HepG2 (cell line): ENCODE measurements at regions not wholly inside any gene's neighbourhood (a gene's known extent, or its start where the extent isn't known, plus 50 kb on each side); places are given as distances from the start of the nearest gene placed in this dataset.

Experiments
- ATAC-seq: fragments of 200-7000 bp; cut with Tn5 transposase; 3 replicates; pipeline ENCODE4 v1.9.1; 2020; ENCODE audit warnings: mild to moderate bottlenecking, moderate library complexity
- BruUV-seq: library from RNA; stranded (reverse); fragments of 400-500 nt; replicated peaks from 2 replicates; lab custom pipeline; 2021; lab: Mats Ljungman, UMichigan
- CTCF ChIA-PET: fragments of 300-600 bp; formaldehyde crosslinking; extraction: SDS; loops from one replicate; lab custom pipeline; 2021; ENCODE audit warnings: low total read pairs, inconsistent platforms, low intra/inter-chr PET ratio; lab: Yijun Ruan, JAX
- POLR2A ChIA-PET: fragments of 350-600 bp; sonication (Branson Sonifier 250); formaldehyde crosslinking; loops from one replicate; lab custom pipeline; 2020; ENCODE audit warnings: antibody characterized with exemption, inconsistent platforms; lab: Yijun Ruan, JAX
- DNase-seq: peaks from one replicate; pipeline ENCODE4 v3.0.0-alpha.2; 2015; ENCODE audit warnings: low spot score
- FAIRE-seq: peaks from 3 replicates; lab custom pipeline; 2011; peaks lifted over from hg19 to GRCh38; lab: Jason Lieb, UNC
- H2AFZ ChIP-seq: one replicate; pipeline ENCODE4 v1.6.1; 2011; ENCODE audit warnings: low read length, inconsistent platforms
- H3K27ac ChIP-seq: fragments of 300-600 bp; 3 replicates; pipeline ENCODE4 v1.8.0; 2011; ENCODE audit warnings: mixed run types, mild to moderate bottlenecking, mixed read lengths, low read length, inconsistent platforms; ENCODE audit not compliant: insufficient read depth; ENCODE audit errors: extremely low read length
- H3K27me3 ChIP-seq, 2 experiments: fragments of 200-600 bp in 1 of 2; 2 replicates in 1 of 2; 3 replicates in 1 of 2; pipeline versions ENCODE4 v1.6.0 to v1.8.0; 2011; ENCODE audit warnings: low read length in 2 of 2, mild to moderate bottlenecking in 2 of 2, moderate library complexity in 2 of 2, inconsistent platforms in 1 of 2; ENCODE audit not compliant: insufficient read depth in 2 of 2, control insufficient read depth in 1 of 2
- H3K36me3 ChIP-seq, 2 experiments: fragments of 200-600 bp in 1 of 2; replicated peaks in 1 of 2; 2 replicates in 1 of 2; 3 replicates in 1 of 2; pipeline versions ENCODE4 v1.5.1 to v1.8.0; 2011; ENCODE audit warnings: low read length in 2 of 2, inconsistent platforms in 1 of 2; ENCODE audit not compliant: insufficient read depth in 2 of 2, control insufficient read depth in 1 of 2
- H3K4me1 ChIP-seq: 2 replicates; pipeline ENCODE4 v1.5.1; 2012; ENCODE audit warnings: low read length, inconsistent platforms; ENCODE audit not compliant: insufficient read depth
- H3K4me2 ChIP-seq: 2 replicates; pipeline ENCODE4 v1.6.0; 2011; ENCODE audit warnings: low read depth, low read length, inconsistent platforms
- H3K4me3 ChIP-seq, 3 experiments: fragments of 200-600 bp in 1 of 3; sonication (generic), shearing (Covaris generic) in 1 of 3; replicated peaks in 1 of 3; 2 replicates each; pipeline ENCODE4 v1.5.1; 2011 to 2016; ENCODE audit warnings: low read length in 3 of 3, inconsistent platforms in 2 of 3, low read depth in 2 of 3, mild to moderate bottlenecking in 2 of 3, control low read depth in 1 of 3, mixed read lengths in 1 of 3; ENCODE audit not compliant: insufficient read depth in 1 of 3
- H3K79me2 ChIP-seq: one replicate; pipeline ENCODE4 v1.6.1; 2011; ENCODE audit warnings: low read length, inconsistent platforms; ENCODE audit not compliant: insufficient read depth
- H3K9ac ChIP-seq: 2 replicates; pipeline ENCODE4 v1.6.0; 2011; ENCODE audit warnings: mild to moderate bottlenecking, low read depth, low read length, inconsistent platforms; ENCODE audit not compliant: insufficient read depth
- H3K9me3 ChIP-seq: 2 replicates; pipeline ENCODE4 v1.5.1; 2012; ENCODE audit warnings: mild to moderate bottlenecking, low read length
- H4K20me1 ChIP-seq: 2 replicates; pipeline ENCODE4 v1.6.0; 2011; ENCODE audit warnings: inconsistent platforms, mild to moderate bottlenecking, low read length, moderate library complexity; ENCODE audit not compliant: insufficient read depth
- ATF1 ChIP-seq: IDR thresholded peaks from 2 replicates; pipeline ENCODE4 v1.6.1; 2016; ENCODE audit warnings: mild to moderate bottlenecking, control low read depth
- CBX5 ChIP-seq: sonication (generic); formaldehyde crosslinking; IDR thresholded peaks from 2 replicates; pipeline ENCODE4 v1.4.0; 2020; ENCODE audit warnings: missing genetic modification reagents, borderline replicate concordance
- HMGA1 ChIP-seq: sonication (generic); formaldehyde crosslinking; conservative IDR thresholded peaks from 2 replicates; pipeline ENCODE4 v1.4.0; 2020; ENCODE audit warnings: missing genetic modification reagents
- KLF11 ChIP-seq: IDR thresholded peaks from 2 replicates; pipeline ENCODE4 v1.6.1; 2016; ENCODE audit warnings: missing compliant biosample characterization
- PCBP1 ChIP-seq: fragments of 200-400 bp; formaldehyde crosslinking; IDR thresholded peaks from 2 replicates; pipeline ENCODE4 v1.6.1; 2017; ENCODE audit warnings: mild to moderate bottlenecking, low read depth, low read length, borderline replicate concordance
- PPARG ChIP-seq: conservative IDR thresholded peaks from 2 replicates; pipeline ENCODE4 v1.6.1; 2016; ENCODE audit warnings: missing biosample characterization, missing genetic modification reagents
- SMAD1 ChIP-seq: sonication (generic); formaldehyde crosslinking; IDR thresholded peaks from 2 replicates; pipeline ENCODE4 v1.4.0; 2020; ENCODE audit warnings: missing genetic modification reagents, low read depth, mild to moderate bottlenecking, borderline replicate concordance
- SRY ChIP-seq: sonication (generic); formaldehyde crosslinking; IDR thresholded peaks from 2 replicates; pipeline ENCODE4 v1.8.0; 2022; ENCODE audit warnings: mild to moderate bottlenecking, missing genetic modification reagents
- STAG1 ChIP-seq: sonication (generic); formaldehyde crosslinking; IDR thresholded peaks from 2 replicates; pipeline ENCODE4 v1.4.0; 2020; ENCODE audit warnings: missing genetic modification reagents
- ZFP1 ChIP-seq: IDR thresholded peaks from 2 replicates; pipeline ENCODE4 v1.6.1; 2016
- ZFP62 ChIP-seq: sonication (generic); formaldehyde crosslinking; IDR thresholded peaks from 2 replicates; pipeline ENCODE4 v1.4.0; 2020; ENCODE audit warnings: missing genetic modification reagents
- ZNF143 ChIP-seq: sonication (generic); formaldehyde crosslinking; IDR thresholded peaks from 2 replicates; pipeline ENCODE4 v1.4.0; 2020; ENCODE audit warnings: missing genetic modification reagents
- ZNF333 ChIP-seq: sonication (generic); formaldehyde crosslinking; IDR thresholded peaks from 2 replicates; pipeline ENCODE4 v1.4.0; 2020; ENCODE audit warnings: mild to moderate bottlenecking, missing genetic modification reagents, borderline replicate concordance
- ZNF772 ChIP-seq: sonication (generic); formaldehyde crosslinking; IDR thresholded peaks from 2 replicates; pipeline ENCODE4 v1.5.0; 2020; ENCODE audit warnings: mild to moderate bottlenecking, missing genetic modification reagents
- ZNF775 ChIP-seq: sonication (generic); formaldehyde crosslinking; IDR thresholded peaks from 2 replicates; pipeline ENCODE4 v1.4.0; 2020; ENCODE audit warnings: missing genetic modification reagents, mild to moderate bottlenecking, moderate library complexity, borderline replicate concordance
- WGBS: methylation state at CpG from one replicate; pipeline ENCODE4 v1.1.6; 2017; ENCODE audit warnings: low lambda C conversion rate; 5-methylcytosine and 5-hydroxymethylcytosine counted together
- in situ Hi-C: cut with HindIII; loops from 2 replicates; pipeline ENCODE4 v1.10.0; 2017; ENCODE audit warnings: low pct_unique_long_range_greater_than_20kb; ENCODE audit not compliant: extremely low pct_ligation_motif_present
- intact Hi-C: fragments of 100-400 bp; cut with micrococcal nuclease; formaldehyde crosslinking; loops from one replicate; pipeline ENCODE4 v1.10.0; 2022; ENCODE audit not compliant: unreplicated experiment
- TF ChIP-seq, protein P1 (sequence below): IDR thresholded peaks from 2 replicates; pipeline ENCODE4 v1.6.1; 2018; ENCODE audit warnings: missing genetic modification reagents, mild to moderate bottlenecking, missing compliant biosample characterization
- TF ChIP-seq, protein P2 (sequence below): sonication (generic); formaldehyde crosslinking; IDR thresholded peaks from 2 replicates; pipeline ENCODE4 v1.4.0; 2020; ENCODE audit warnings: missing genetic modification reagents
- TF ChIP-seq, protein P3 (sequence below): IDR thresholded peaks from 2 replicates; pipeline ENCODE4 v1.6.1; 2018; ENCODE audit warnings: missing genetic modification reagents
- TF ChIP-seq, protein P4 (sequence below): IDR thresholded peaks from 2 replicates; pipeline ENCODE4 v1.4.0; 2020; ENCODE audit warnings: mild to moderate bottlenecking, missing genetic modification reagents

DNA sequence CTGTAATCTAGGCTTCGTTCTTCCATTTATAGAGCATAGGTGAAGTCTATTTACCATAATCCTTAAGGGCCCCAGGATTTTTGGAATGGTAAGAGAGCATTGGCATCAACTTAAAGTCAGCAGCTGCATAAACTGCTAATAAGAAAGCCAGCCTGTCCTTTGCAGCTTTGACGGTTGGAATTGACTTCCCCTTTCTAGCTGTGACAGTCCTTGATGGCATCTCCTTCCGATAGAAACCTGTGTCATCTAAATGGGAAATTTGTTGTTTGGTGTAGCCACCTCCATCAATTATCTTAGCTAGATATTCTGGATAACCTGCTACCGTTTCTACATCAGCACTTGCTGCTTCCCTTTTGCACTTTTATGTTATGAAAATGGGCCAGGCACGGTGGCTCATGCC lies 58.0 kb upstream of the GLYATL1B start:
- Histone ChIP-seq H3K4me1 (peaks cover 10% of the 10 kb centered on the region), H3K9ac (no peak overlapping the region), H3K36me3 (no peaks in the 10 kb centered on the region), H3K79me2 (no peaks in the 10 kb centered on the region), H3K4me2 (no peak overlapping the region)
- POLR2A ChIA-PET, result no interaction called here
- no TSS peak for BruUV-seq
- in situ Hi-C loops, result no loop called here
- no peak for DNase-seq
- TF ChIP-seq ZFP62 (CRISPR knock-in tag) (no peak), CBX5 (CRISPR knock-in tag) (no peak), ZFP1 (CRISPR knock-in tag) (no peak), KLF11 (CRISPR knock-in tag) (no peak), ZNF143 (no peak), SRY (CRISPR knock-in tag) (no peak), PPARG (CRISPR knock-in tag) (no peak), ZNF333 (CRISPR knock-in tag) (no peak), ZNF775 (no peak), ZNF772 (CRISPR knock-in tag) (no peak), SMAD1 (no peak), HMGA1 (CRISPR knock-in tag) (no peak), PCBP1 (no peak), STAG1 (CRISPR knock-in tag) (no peak), ATF1 (no peak)
- TF ChIP-seq, protein P1, sequence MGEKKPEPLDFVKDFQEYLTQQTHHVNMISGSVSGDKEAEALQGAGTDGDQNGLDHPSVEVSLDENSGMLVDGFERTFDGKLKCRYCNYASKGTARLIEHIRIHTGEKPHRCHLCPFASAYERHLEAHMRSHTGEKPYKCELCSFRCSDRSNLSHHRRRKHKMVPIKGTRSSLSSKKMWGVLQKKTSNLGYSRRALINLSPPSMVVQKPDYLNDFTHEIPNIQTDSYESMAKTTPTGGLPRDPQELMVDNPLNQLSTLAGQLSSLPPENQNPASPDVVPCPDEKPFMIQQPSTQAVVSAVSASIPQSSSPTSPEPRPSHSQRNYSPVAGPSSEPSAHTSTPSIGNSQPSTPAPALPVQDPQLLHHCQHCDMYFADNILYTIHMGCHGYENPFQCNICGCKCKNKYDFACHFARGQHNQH, result no peak
- TF ChIP-seq, protein P2, sequence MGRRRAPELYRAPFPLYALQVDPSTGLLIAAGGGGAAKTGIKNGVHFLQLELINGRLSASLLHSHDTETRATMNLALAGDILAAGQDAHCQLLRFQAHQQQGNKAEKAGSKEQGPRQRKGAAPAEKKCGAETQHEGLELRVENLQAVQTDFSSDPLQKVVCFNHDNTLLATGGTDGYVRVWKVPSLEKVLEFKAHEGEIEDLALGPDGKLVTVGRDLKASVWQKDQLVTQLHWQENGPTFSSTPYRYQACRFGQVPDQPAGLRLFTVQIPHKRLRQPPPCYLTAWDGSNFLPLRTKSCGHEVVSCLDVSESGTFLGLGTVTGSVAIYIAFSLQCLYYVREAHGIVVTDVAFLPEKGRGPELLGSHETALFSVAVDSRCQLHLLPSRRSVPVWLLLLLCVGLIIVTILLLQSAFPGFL (CRISPR knock-in tag), result no peak
- TF ChIP-seq, protein P3, sequence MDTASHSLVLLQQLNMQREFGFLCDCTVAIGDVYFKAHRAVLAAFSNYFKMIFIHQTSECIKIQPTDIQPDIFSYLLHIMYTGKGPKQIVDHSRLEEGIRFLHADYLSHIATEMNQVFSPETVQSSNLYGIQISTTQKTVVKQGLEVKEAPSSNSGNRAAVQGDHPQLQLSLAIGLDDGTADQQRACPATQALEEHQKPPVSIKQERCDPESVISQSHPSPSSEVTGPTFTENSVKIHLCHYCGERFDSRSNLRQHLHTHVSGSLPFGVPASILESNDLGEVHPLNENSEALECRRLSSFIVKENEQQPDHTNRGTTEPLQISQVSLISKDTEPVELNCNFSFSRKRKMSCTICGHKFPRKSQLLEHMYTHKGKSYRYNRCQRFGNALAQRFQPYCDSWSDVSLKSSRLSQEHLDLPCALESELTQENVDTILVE (CRISPR knock-in tag), result no peak
- TF ChIP-seq, protein P4, sequence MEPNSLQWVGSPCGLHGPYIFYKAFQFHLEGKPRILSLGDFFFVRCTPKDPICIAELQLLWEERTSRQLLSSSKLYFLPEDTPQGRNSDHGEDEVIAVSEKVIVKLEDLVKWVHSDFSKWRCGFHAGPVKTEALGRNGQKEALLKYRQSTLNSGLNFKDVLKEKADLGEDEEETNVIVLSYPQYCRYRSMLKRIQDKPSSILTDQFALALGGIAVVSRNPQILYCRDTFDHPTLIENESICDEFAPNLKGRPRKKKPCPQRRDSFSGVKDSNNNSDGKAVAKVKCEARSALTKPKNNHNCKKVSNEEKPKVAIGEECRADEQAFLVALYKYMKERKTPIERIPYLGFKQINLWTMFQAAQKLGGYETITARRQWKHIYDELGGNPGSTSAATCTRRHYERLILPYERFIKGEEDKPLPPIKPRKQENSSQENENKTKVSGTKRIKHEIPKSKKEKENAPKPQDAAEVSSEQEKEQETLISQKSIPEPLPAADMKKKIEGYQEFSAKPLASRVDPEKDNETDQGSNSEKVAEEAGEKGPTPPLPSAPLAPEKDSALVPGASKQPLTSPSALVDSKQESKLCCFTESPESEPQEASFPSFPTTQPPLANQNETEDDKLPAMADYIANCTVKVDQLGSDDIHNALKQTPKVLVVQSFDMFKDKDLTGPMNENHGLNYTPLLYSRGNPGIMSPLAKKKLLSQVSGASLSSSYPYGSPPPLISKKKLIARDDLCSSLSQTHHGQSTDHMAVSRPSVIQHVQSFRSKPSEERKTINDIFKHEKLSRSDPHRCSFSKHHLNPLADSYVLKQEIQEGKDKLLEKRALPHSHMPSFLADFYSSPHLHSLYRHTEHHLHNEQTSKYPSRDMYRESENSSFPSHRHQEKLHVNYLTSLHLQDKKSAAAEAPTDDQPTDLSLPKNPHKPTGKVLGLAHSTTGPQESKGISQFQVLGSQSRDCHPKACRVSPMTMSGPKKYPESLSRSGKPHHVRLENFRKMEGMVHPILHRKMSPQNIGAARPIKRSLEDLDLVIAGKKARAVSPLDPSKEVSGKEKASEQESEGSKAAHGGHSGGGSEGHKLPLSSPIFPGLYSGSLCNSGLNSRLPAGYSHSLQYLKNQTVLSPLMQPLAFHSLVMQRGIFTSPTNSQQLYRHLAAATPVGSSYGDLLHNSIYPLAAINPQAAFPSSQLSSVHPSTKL (CRISPR knock-in tag), result no peak
- TF ChIP-seq, all 625 proteins: peak for 0
- no peaks in the 10 kb centered on the region for H3K27me3 ChIP-seq
- WGBS, result 33% methylated on average over 5 of the region's 5 CpGs
- no peak overlapping the region for H2AFZ ChIP-seq
- FAIRE-seq, result no peak
- H3K4me3 ChIP-seq, result no peak overlapping the region
- intact Hi-C loops, result no loop called here
- H3K27ac ChIP-seq, result no peak overlapping the region
- ATAC-seq, result no peak
- no peaks in the 10 kb centered on the region for H3K9me3 ChIP-seq
- no peaks in the 10 kb centered on the region for H4K20me1 ChIP-seq
- CTCF ChIA-PET, result no interaction called here
